BE2C (cell line): ENCODE measurements at regions not wholly inside any gene's neighbourhood (a gene's known extent, or its start where the extent isn't known, plus 50 kb on each side); places are given as distances from the start of the nearest gene placed in this dataset.

ENCODE experiments used
- DNase-seq: peaks from one replicate; pipeline ENCODE4 v3.0.0-alpha.2; 2020
- H3K27me3 ChIP-seq: fragments of 250-450 bp; sonication (Bioruptor Pico); 2 replicates; pipeline ENCODE4 v1.5.1; 2020; ENCODE audit warnings: mild to moderate bottlenecking
- H3K36me3 ChIP-seq: fragments of 250-450 bp; sonication (Bioruptor Pico); 2 replicates; pipeline ENCODE4 v1.5.1; 2020; ENCODE audit warnings: mild to moderate bottlenecking
- H3K4me1 ChIP-seq: fragments of 250-450 bp; sonication (Bioruptor Pico); 2 replicates; pipeline ENCODE4 v1.5.1; 2020
- H3K4me3 ChIP-seq: 2 replicates; pipeline ENCODE4 v1.5.1; 2011; ENCODE audit warnings: low read depth, low read length
- H3K9me3 ChIP-seq: fragments of 250-450 bp; sonication (Bioruptor Pico); 2 replicates; pipeline ENCODE4 v1.5.1; 2020
- CTCF ChIP-seq: IDR thresholded peaks from 2 replicates; pipeline ENCODE4 v1.5.1; 2012; ENCODE audit warnings: mild to moderate bottlenecking, low read depth, low read length

GRCh38 chr5:30956251-30956650, 237.2 kb upstream of the CDH6 start:
- no peaks in the 10 kb centered on the region; the same call in 1 of the 2 replicates for H3K4me1 ChIP-seq
- no peak overlapping the region for H3K4me3 ChIP-seq
- TF ChIP-seq CTCF: no peak
- no peaks in the 10 kb centered on the region for H3K36me3 ChIP-seq
- no peaks in the 10 kb centered on the region for H3K9me3 ChIP-seq
- DNase-seq: no peak
- H3K27me3 ChIP-seq: no peaks in the 10 kb centered on the region

GRCh38 chr5:30937070-30937469, 256.4 kb upstream of the CDH6 start:
- Histone ChIP-seq H3K4me1 (peaks cover 6% of the 10 kb centered on the region), H3K4me3 (no peak overlapping the region), H3K9me3 (no peaks in the 10 kb centered on the region), H3K27me3 (no peaks in the 10 kb centered on the region), H3K36me3 (no peaks in the 10 kb centered on the region)
- no peak for DNase-seq
- no peak for TF ChIP-seq CTCF

GRCh38 chr5:30933599-30933998, 259.9 kb upstream of the CDH6 start:
- TF ChIP-seq CTCF: no peak
- H3K4me3 ChIP-seq: no peak overlapping the region
- H3K4me1 ChIP-seq: peaks cover 6% of the 10 kb centered on the region
- H3K27me3 ChIP-seq: no peaks in the 10 kb centered on the region
- no peaks in the 10 kb centered on the region for H3K36me3 ChIP-seq
- H3K9me3 ChIP-seq: no peaks in the 10 kb centered on the region
- no peak for DNase-seq

GRCh38 chr5:30932273-30933017, 261.0 kb upstream of the CDH6 start:
- no peaks in the 10 kb centered on the region for H3K9me3 ChIP-seq
- H3K27me3 ChIP-seq: no peaks in the 10 kb centered on the region
- no peaks in the 10 kb centered on the region for H3K36me3 ChIP-seq
- DNase-seq: no peak
- H3K4me3 ChIP-seq: no peak overlapping the region
- TF ChIP-seq CTCF: no peak
- H3K4me1 ChIP-seq: peaks cover 6% of the 10 kb centered on the region

GRCh38 chr5:30930736-30931135, 262.8 kb upstream of the CDH6 start:
- Histone ChIP-seq H3K27me3 (no peaks in the 10 kb centered on the region), H3K9me3 (no peaks in the 10 kb centered on the region), H3K36me3 (no peaks in the 10 kb centered on the region), H3K4me1 (peaks cover 6% of the 10 kb centered on the region), H3K4me3 (no peak overlapping the region)
- no peak for TF ChIP-seq CTCF
- no peak for DNase-seq

- Histone ChIP-seq H3K4me1 (peaks cover 4% of the 10 kb centered on the region), H3K4me3 (no peak overlapping the region), H3K9me3 (no peaks in the 10 kb centered on the region), H3K36me3 (no peaks in the 10 kb centered on the region), H3K27me3 (no peaks in the 10 kb centered on the region)
- DNase-seq: no peak
- TF ChIP-seq CTCF: no peak
These were observed 264.5 kb upstream of the CDH6 start for GRCh38 chr5:30928956-30929355.
